ENCODE measurements at regions not wholly inside any gene's neighbourhood (a gene's known extent, or its start where the extent isn't known, plus 50 kb on each side); places are given as distances from the start of the nearest gene placed in this dataset.

GRCh38 chr1:143691400-143691891 lies 280.3 kb downstream of the FAM72C start:
- Histone ChIP-seq H3K36me3 (ENCODE audit: control insufficient read depth in 2 of 2, extremely low read depth in 1 of 2, insufficient read depth in 2 of 2, low read length in 2 of 2) (no peaks in the 10 kb centered on the region), H3K9ac (ENCODE audit: control insufficient read depth, extremely low read depth, insufficient read depth, low read length) (no peak overlapping the region), H3K9me1 (ENCODE audit: control insufficient read depth, extremely low read depth, insufficient read depth, low read length) (no peaks in the 10 kb centered on the region), H3K4me2 (ENCODE audit: control insufficient read depth, extremely low read depth, insufficient read depth, low read depth, low read length) (no peak overlapping the region), H3K4me1 (ENCODE audit: control insufficient read depth, extremely low read depth, insufficient read depth, low read length) (no peaks in the 10 kb centered on the region), H3K27ac (ENCODE audit: control insufficient read depth, insufficient read depth, low read length) (no peak overlapping the region), H3K79me2 (ENCODE audit: control insufficient read depth, insufficient read depth, low read length) (no peaks in the 10 kb centered on the region), H3K27me3 (ENCODE audit: control insufficient read depth, extremely low read depth, insufficient read depth, low read length) (peaks cover 13% of the 10 kb centered on the region), H4K20me1 (ENCODE audit: control insufficient read depth, extremely low read depth, insufficient read depth, low read length) (no peaks in the 10 kb centered on the region), H2AFZ (ENCODE audit: control insufficient read depth, low read length) (no peak overlapping the region), H3K9me3 (ENCODE audit: control insufficient read depth, low read depth, low read length) (no peaks in the 10 kb centered on the region), H3K4me3 (ENCODE audit: control insufficient read depth in 2 of 3, extremely low read depth in 1 of 3, insufficient read depth in 2 of 3, low read depth in 1 of 3, low read length in 3 of 3) (no peak overlapping the region)
- TF ChIP-seq EZH2 (IDR thresholded peaks at IDR 0.05; ENCODE audit: low read length) = no peak
- TF ChIP-seq, protein P1, sequence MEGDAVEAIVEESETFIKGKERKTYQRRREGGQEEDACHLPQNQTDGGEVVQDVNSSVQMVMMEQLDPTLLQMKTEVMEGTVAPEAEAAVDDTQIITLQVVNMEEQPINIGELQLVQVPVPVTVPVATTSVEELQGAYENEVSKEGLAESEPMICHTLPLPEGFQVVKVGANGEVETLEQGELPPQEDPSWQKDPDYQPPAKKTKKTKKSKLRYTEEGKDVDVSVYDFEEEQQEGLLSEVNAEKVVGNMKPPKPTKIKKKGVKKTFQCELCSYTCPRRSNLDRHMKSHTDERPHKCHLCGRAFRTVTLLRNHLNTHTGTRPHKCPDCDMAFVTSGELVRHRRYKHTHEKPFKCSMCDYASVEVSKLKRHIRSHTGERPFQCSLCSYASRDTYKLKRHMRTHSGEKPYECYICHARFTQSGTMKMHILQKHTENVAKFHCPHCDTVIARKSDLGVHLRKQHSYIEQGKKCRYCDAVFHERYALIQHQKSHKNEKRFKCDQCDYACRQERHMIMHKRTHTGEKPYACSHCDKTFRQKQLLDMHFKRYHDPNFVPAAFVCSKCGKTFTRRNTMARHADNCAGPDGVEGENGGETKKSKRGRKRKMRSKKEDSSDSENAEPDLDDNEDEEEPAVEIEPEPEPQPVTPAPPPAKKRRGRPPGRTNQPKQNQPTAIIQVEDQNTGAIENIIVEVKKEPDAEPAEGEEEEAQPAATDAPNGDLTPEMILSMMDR (optimal IDR thresholded peaks at IDR 0.05 in 1 of 3, IDR thresholded peaks at IDR 0.05 in 1 of 3, conservative IDR thresholded peaks at IDR 0.05 in 1 of 3; ENCODE audit: extremely low read depth in 1 of 3, insufficient read depth in 2 of 3, low read length in 3 of 3) = no peak
- dilution Hi-C loops (cut with MboI; ENCODE audit: extremely low pct_ligation_motif_present, low sequenced_read_pairs) = no loop called here
- no peak for DNase-seq (ENCODE audit: low read depth, low spot score)
- FAIRE-seq = no peak

GRCh38 chr1:143689781-143690180 lies 282.0 kb downstream of the FAM72C start:
- Histone ChIP-seq H3K9me3 (ENCODE audit: control insufficient read depth, low read depth, low read length) (no peaks in the 10 kb centered on the region), H3K36me3 (ENCODE audit: control insufficient read depth in 2 of 2, extremely low read depth in 1 of 2, insufficient read depth in 2 of 2, low read length in 2 of 2) (no peaks in the 10 kb centered on the region), H3K4me1 (ENCODE audit: control insufficient read depth, extremely low read depth, insufficient read depth, low read length) (no peaks in the 10 kb centered on the region), H3K4me2 (ENCODE audit: control insufficient read depth, extremely low read depth, insufficient read depth, low read depth, low read length) (no peak overlapping the region), H3K27me3 (ENCODE audit: control insufficient read depth, extremely low read depth, insufficient read depth, low read length) (peaks cover 13% of the 10 kb centered on the region), H2AFZ (ENCODE audit: control insufficient read depth, low read length) (no peak overlapping the region), H3K79me2 (ENCODE audit: control insufficient read depth, insufficient read depth, low read length) (no peaks in the 10 kb centered on the region), H3K4me3 (ENCODE audit: control insufficient read depth in 2 of 3, extremely low read depth in 1 of 3, insufficient read depth in 2 of 3, low read depth in 1 of 3, low read length in 3 of 3) (no peak overlapping the region), H4K20me1 (ENCODE audit: control insufficient read depth, extremely low read depth, insufficient read depth, low read length) (no peaks in the 10 kb centered on the region), H3K27ac (ENCODE audit: control insufficient read depth, insufficient read depth, low read length) (no peak overlapping the region), H3K9me1 (ENCODE audit: control insufficient read depth, extremely low read depth, insufficient read depth, low read length) (no peaks in the 10 kb centered on the region), H3K9ac (ENCODE audit: control insufficient read depth, extremely low read depth, insufficient read depth, low read length) (no peak overlapping the region)
- no peak for DNase-seq (ENCODE audit: low read depth, low spot score)
- dilution Hi-C loops (cut with MboI; ENCODE audit: extremely low pct_ligation_motif_present, low sequenced_read_pairs) = no loop called here
- FAIRE-seq = no peak
- TF ChIP-seq, protein P1 (optimal IDR thresholded peaks at IDR 0.05 in 1 of 3, IDR thresholded peaks at IDR 0.05 in 1 of 3, conservative IDR thresholded peaks at IDR 0.05 in 1 of 3; ENCODE audit: extremely low read depth in 1 of 3, insufficient read depth in 2 of 3, low read length in 3 of 3) = no peak
- no peak for TF ChIP-seq EZH2 (IDR thresholded peaks at IDR 0.05; ENCODE audit: low read length)

Measured in keratinocyte (primary cell).